Loucy (cell line): ENCODE measurements at regions not wholly inside any gene's neighbourhood (a gene's known extent, or its start where the extent isn't known, plus 50 kb on each side); places are given as distances from the start of the nearest gene placed in this dataset.

Experiments used
- H2AFZ ChIP-seq: fragments of 200-600 bp; sonication (generic); 2 replicates; pipeline ENCODE4 v1.6.0; 2016; ENCODE audit warnings: antibody characterized with exemption, mild to moderate bottlenecking, low read length, moderate library complexity
- H3F3A ChIP-seq: fragments of 200-600 bp; 2 replicates; pipeline ENCODE4 v1.6.0; 2016; ENCODE audit warnings: antibody characterized with exemption, low read depth, mild to moderate bottlenecking
- H3K27me3 ChIP-seq: fragments of 200-600 bp; sonication (generic); 2 replicates; pipeline ENCODE4 v1.6.1; 2014; ENCODE audit warnings: low read length, mild to moderate bottlenecking; ENCODE audit not compliant: insufficient read depth, poor library complexity, severe bottlenecking
- H3K36me3 ChIP-seq: fragments of 200-600 bp; sonication (generic); 2 replicates; pipeline ENCODE4 v1.6.1; 2016; ENCODE audit warnings: low read length; ENCODE audit not compliant: insufficient read depth
- H3K4me1 ChIP-seq: fragments of 200-600 bp; sonication (generic); 2 replicates; pipeline ENCODE4 v1.5.1; 2014; ENCODE audit warnings: low read length, mild to moderate bottlenecking; ENCODE audit not compliant: insufficient read depth, poor library complexity, severe bottlenecking
- H3K4me2 ChIP-seq: fragments of 200-600 bp; sonication (generic); 2 replicates; pipeline ENCODE4 v1.6.0; 2014; ENCODE audit warnings: antibody characterized with exemption, low read length, low read depth, mild to moderate bottlenecking; ENCODE audit not compliant: poor library complexity, severe bottlenecking
- H3K4me3 ChIP-seq: fragments of 200-600 bp; sonication (generic); 2 replicates; pipeline ENCODE4 v1.5.1; 2014; ENCODE audit warnings: low read length, mild to moderate bottlenecking, mixed read lengths; ENCODE audit not compliant: poor library complexity, severe bottlenecking
- H3K79me2 ChIP-seq: fragments of 200-600 bp; sonication (generic); 2 replicates; pipeline ENCODE4 v1.6.1; 2014; ENCODE audit warnings: low read length; ENCODE audit not compliant: insufficient read depth
- H3K9ac ChIP-seq: fragments of 200-600 bp; sonication (generic); 2 replicates; pipeline ENCODE4 v1.6.0; 2014; ENCODE audit warnings: mild to moderate bottlenecking, low read depth, low read length, moderate library complexity; ENCODE audit not compliant: poor library complexity, severe bottlenecking
- H3K9me2 ChIP-seq: fragments of 200-600 bp; sonication (generic); replicated peaks from 2 replicates; pipeline ENCODE4 v1.6.1; 2016; ENCODE audit warnings: low read depth, low read length, mixed read lengths
- H3K9me3 ChIP-seq: fragments of 200-600 bp; sonication (generic); 2 replicates; pipeline ENCODE4 v1.6.1; 2014; ENCODE audit warnings: mild to moderate bottlenecking, antibody characterized with exemption, low read length, low read depth; ENCODE audit not compliant: insufficient read depth
- H4K20me1 ChIP-seq: fragments of 200-600 bp; sonication (generic); 2 replicates; pipeline ENCODE4 v1.6.0; 2014; ENCODE audit warnings: antibody characterized with exemption, low read length, mild to moderate bottlenecking; ENCODE audit not compliant: insufficient read depth, poor library complexity, severe bottlenecking
- EZH2phosphoT487 ChIP-seq: fragments of 200-600 bp; IDR thresholded peaks from 2 replicates; pipeline ENCODE4 v1.6.1; 2018; ENCODE audit warnings: antibody characterized with exemption, mild to moderate bottlenecking, moderate library complexity, borderline replicate concordance
- TF ChIP-seq, protein P1 (sequence below): fragments of 200-600 bp; sonication (generic); conservative IDR thresholded peaks from 2 replicates; pipeline ENCODE4 v1.5.1; 2014; ENCODE audit warnings: mild to moderate bottlenecking, antibody characterized with exemption, low read length

DNA sequence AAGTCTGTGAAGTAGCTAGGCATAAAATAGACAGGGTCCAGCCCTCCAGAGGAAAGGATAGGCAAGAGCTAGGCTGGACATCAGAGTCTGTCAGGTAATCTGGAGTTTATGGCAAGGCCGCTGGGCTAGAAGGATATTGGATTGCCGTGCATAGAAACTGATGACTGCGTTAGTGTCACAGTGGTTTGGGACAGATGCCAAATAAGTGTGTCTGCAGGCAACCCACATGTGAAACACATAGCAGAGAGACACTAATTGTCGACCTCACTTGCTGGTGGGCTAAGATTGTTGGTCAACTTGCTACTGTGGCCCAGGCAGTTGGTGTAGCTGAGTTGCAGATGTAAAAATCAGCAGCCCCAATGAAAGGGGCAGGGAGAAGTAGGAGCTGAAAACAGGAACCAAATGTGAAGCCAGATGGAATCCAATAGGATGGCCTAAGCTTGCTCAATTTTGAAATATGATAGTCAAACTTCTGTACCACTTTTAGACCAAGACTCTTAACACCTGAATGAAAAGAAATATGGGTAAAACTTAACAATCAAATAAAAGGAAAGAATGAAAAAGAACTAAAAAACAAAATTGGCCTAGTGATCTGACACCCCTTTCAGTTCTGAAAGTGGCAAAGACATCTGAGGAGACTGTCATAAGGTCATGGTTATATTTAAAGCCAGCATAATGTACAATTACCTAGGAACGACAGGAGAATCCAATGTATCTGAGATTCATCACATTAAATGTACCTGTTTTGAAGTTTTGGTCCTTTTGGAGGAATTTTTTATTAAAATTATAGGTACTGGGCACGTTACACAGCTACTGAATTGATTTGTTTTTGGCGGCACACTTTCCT, 243.3 kb upstream of the ACTBL2 start:
- Histone ChIP-seq H3K4me3 (no peak overlapping the region), H4K20me1 (no peaks in the 10 kb centered on the region), H3K79me2 (no peaks in the 10 kb centered on the region), H3F3A (no peaks in the 10 kb centered on the region), H3K36me3 (no peaks in the 10 kb centered on the region), H3K9ac (no peak overlapping the region), H3K9me3 (no peaks in the 10 kb centered on the region; the same call in none of the 2 replicates), H3K4me1 (no peaks in the 10 kb centered on the region), H3K27me3 (no peaks in the 10 kb centered on the region), H2AFZ (no peak overlapping the region), H3K9me2 (no peaks in the 10 kb centered on the region), H3K4me2 (no peak overlapping the region)
- no peak for TF ChIP-seq EZH2phosphoT487
- TF ChIP-seq, protein P1, sequence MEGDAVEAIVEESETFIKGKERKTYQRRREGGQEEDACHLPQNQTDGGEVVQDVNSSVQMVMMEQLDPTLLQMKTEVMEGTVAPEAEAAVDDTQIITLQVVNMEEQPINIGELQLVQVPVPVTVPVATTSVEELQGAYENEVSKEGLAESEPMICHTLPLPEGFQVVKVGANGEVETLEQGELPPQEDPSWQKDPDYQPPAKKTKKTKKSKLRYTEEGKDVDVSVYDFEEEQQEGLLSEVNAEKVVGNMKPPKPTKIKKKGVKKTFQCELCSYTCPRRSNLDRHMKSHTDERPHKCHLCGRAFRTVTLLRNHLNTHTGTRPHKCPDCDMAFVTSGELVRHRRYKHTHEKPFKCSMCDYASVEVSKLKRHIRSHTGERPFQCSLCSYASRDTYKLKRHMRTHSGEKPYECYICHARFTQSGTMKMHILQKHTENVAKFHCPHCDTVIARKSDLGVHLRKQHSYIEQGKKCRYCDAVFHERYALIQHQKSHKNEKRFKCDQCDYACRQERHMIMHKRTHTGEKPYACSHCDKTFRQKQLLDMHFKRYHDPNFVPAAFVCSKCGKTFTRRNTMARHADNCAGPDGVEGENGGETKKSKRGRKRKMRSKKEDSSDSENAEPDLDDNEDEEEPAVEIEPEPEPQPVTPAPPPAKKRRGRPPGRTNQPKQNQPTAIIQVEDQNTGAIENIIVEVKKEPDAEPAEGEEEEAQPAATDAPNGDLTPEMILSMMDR, result no peak

DNA sequence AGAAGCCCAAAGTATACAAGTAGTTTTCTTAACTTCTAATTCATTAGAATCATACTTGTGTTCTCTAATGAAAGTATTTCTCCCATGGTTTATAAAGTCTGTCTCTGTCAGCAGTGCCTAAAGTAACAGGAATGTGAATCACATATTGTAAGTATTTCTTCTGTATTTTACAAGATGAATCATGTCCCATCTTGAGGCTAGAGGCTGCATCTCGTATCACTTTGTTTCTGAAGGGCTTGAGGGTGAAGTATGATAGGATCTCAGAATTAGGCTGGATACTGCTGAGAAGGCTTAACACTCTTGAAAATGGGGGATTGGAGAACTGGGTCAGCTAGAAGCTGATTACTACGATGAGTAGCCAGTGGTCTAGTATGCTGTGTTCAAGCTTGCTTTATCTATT, 242.2 kb upstream of the ACTBL2 start:
- Histone ChIP-seq H3K4me2 (no peak overlapping the region), H2AFZ (no peak overlapping the region), H3K9me3 (no peaks in the 10 kb centered on the region; the same call in none of the 2 replicates), H3K9me2 (no peaks in the 10 kb centered on the region), H3K4me1 (no peaks in the 10 kb centered on the region), H3K36me3 (no peaks in the 10 kb centered on the region), H3K27me3 (no peaks in the 10 kb centered on the region), H3F3A (no peaks in the 10 kb centered on the region), H3K79me2 (no peaks in the 10 kb centered on the region), H4K20me1 (no peaks in the 10 kb centered on the region), H3K9ac (no peak overlapping the region), H3K4me3 (no peak overlapping the region)
- TF ChIP-seq, protein P1, result no peak
- no peak for TF ChIP-seq EZH2phosphoT487

DNA sequence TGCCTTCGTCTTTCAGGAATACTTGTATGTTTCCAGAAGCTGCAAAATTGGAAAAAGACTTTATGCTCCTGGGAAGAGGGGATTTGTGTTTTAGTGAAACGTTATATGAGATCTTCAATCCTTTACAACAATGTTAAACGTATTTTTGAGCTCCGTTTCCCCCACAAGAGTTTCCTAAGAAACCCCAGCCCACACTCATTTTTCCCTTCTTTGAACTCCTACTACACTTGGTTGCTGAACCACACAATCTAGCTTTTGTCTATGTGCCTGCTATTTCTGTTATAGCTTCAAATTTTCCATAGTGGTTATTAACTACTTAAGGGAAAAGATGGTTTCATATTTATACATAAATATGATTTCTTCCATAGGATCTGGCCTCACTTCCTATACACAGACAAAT, 238.6 kb upstream of the ACTBL2 start:
- Histone ChIP-seq H3K4me3 (no peak overlapping the region), H3K79me2 (no peaks in the 10 kb centered on the region), H4K20me1 (no peaks in the 10 kb centered on the region), H3K9me3 (no peaks in the 10 kb centered on the region), H3K9me2 (no peaks in the 10 kb centered on the region), H3F3A (no peaks in the 10 kb centered on the region), H3K4me1 (no peaks in the 10 kb centered on the region), H3K36me3 (no peaks in the 10 kb centered on the region), H3K9ac (no peak overlapping the region), H2AFZ (no peak overlapping the region), H3K4me2 (no peak overlapping the region), H3K27me3 (no peaks in the 10 kb centered on the region)
- TF ChIP-seq EZH2phosphoT487, result no peak
- TF ChIP-seq, protein P1, result no peak
